Hematopoietic multipotent progenitor cell treated with erythropoietin and hydrocortisone succinate and interleukin-3 and kit ligand, for 6 days (in vitro differentiated cells): ENCODE measurements at regions not wholly inside any gene's neighbourhood (a gene's known extent, or its start where the extent isn't known, plus 50 kb on each side); places are given as distances from the start of the nearest gene placed in this dataset.

ENCODE experiments used
- DNase-seq: peaks from one replicate; pipeline ENCODE4 v3.0.0-alpha.2; 2015

DNA sequence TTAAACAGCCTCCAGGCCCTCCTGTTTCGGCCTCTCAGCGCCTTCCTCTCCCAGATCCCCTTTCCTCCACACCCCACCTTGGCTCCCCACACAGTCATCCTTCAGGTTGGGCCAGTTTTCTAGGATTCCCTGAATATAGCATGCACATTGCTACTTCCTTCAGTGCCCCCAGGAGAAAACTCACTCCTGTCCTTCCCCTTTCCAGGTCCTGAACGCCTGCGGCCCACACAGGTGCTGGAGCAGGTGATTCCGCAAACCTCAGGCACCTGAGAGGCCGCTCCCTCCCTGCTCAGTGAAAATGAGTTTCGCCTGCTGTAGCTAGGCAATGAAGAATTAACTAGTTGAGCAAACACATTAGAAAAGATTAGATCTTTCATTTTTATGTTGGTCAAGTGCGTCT, 185.0 kb downstream of the MED10 start:
- no peak for DNase-seq

DNA sequence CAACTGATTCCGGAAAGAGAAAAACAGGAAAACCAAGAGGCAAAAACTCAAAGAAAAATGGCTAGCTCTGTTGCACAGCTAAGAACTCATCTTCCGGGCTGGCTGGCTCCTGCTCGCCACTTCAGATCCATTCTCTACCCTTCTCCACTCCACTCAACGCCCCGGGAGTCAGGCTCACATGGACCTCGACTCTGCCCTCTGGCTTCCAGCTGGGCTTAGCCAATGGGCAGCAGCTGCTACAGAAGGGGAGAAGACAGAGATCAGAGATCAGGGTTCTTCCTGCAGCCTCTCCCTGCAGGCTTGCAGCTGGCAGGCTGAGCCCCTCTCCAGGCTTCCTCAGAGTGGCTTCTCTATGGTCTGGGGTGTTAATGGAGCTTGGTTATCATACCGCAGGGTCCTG, 187.5 kb downstream of the MED10 start:
- no peak for DNase-seq

DNA sequence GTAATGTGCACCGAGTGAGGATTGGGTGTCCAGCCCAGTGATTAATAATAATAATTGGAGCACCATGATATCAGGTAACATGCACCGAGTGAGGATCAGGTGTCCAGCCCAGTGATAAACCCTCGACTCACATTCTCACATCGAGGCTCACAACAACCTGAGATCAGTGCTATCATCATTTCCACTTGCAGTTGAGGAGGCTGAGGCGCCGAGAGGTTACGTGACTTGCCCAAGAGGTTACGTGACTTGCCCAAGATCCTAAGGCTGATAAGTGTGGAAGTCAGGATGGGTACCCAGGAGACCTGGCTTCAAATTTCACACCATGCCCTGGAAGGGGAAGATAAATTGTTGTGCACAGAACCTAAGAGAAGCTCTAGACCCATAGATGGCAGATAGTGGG, 189.4 kb downstream of the MED10 start:
- no peak for DNase-seq

DNA sequence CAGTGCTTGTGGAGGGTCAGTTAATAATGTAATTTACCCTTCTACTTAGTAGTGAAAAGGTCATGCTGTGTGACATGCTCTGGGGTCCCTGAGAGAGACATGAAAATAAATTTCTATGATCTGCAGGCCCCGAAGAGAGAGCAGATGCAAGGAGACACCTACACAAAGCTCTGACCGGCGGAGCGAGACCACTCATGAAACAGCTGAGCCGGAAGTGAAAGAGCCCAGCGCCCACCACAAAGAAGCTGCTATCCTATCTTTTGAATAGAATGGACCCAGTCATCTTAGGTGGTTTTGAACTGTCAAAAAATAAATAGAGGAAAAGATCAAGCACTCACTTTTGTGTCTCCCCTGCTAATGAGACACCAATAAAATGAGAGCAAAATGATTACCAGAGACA, 190.0 kb downstream of the MED10 start:
- no peak for DNase-seq

DNA sequence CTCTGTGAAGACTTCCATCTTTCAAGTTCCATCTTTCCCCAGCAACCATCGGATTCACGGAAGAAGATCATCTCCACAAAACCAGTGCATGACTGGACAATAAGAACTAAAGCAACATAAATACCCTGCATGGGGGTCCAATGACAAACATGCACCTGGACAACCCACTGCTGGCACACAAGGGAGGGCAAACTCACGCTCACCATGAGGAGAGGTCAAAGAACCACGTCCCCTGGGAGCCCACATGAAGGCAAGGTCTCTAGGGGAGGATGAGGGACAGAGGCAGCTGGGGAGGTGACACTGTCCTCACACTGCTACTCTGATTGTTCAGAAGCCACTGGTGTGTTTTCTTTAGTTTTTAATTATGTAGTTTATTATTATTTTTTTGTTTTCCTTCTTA, 190.8 kb downstream of the MED10 start:
- DNase-seq, result no peak

DNA sequence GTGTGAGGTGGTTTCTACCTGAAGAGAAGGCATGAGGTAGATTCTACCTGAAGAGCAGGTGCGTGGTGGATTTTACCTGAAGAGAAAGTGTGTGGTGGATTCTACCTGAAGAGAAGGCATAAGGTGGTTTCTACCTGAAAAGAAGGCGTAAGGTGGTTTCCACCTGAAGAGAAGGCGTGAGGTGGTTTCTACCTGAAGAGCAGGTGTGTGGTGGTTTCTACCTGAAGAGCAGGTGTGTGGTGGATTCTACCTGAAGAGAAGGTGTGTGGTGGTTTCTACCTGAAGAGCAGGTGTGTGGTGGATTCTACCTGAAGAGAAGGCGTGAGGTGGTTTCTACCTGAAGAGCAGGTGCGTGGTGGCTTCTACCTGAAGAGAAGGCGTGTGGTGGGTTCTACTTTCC, 192.8 kb downstream of the MED10 start:
- DNase-seq, result no peak

DNA sequence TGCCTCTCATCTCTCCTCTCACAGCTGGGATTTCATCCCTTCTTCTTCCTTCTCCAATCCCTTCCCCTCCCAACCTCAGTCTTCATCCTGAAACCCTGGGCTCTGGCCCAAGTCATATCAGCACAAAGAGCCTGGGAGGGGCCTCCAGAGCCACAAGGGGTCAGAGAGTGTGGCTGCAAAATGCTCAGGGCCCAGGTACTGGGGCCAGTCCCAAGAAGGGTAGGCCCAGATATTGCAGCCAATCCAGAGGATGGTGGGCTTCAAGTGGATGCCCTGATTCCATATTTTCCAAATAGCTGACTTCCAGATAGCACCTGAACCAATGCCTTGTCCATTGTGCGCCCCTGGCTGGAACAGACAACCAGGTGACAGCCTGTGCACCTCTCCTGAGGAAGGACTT, 193.9 kb downstream of the MED10 start:
- no peak for DNase-seq

DNA sequence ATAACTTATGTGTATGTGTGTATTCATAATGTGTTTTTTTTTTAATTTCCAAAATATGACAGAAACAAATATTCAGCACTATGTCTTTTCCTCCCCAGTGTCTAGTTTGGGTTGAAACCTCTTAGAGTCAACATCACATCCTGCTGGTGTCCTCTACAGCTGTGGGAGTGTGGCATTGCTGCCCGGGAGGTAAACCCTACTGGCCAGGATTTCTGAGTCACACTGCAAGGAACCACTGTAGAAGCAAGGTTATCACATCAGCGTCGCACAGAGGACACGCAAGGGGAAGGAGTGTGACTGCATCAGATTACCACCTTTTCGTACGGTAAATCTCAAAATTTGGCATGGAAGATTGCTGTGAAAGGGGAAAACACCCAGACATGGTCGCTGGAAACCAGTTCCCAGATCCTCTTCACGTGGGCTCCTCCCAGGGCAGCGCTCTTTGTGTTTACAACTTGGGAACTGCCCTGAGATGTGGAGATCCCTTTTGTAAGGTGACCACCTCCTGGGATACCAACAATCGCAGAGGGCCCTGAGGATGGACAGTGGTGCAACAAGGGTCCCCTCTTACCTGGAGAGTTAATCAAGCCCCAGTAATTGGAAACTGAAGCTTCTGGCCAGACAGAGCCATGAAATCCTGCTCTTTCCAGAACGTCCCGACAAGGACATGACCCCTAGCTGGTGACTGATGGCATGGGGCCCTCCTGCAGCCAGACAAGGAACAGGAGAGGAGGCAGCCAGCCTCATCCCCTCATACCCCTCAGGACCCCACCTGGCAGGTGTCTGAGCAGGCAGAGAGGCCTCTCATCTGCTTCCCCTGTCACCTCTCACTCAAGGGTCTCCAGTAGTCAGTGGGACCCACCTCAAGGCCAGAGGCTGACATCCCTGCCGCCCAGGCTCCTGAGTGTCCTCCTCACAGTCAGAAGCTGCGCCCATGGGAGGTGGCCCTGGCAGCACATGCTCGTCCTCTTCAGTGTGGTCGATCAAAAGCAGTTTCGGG, 194.7 kb downstream of the MED10 start:
- no peak for DNase-seq

DNA sequence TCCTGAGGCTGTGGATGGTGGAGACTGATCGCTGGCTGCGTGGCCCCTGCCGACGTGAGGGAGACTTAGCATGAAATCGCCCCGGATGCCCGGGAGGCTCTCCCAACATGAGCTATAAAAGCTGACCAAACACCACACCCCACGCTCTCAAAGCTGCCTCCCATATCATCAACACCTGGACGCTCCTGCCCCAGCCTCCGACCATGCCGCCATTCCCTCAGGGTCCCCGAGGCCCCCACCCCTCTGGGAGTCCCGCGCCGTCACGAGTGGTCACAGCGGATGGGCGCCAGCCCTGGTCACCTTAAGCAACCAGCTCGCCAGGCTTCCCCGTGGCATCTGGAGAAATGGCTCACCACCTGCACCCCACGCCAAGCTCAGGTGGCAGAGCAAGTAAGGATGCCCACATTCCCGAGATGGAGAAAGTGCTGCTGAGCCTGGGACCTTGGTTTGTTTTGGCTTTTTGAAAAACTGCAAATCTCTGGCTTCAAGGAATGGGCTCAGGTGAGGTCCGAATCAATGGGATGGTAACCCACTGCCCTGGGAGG, 196.0 kb downstream of the MED10 start:
- no peak for DNase-seq

DNA sequence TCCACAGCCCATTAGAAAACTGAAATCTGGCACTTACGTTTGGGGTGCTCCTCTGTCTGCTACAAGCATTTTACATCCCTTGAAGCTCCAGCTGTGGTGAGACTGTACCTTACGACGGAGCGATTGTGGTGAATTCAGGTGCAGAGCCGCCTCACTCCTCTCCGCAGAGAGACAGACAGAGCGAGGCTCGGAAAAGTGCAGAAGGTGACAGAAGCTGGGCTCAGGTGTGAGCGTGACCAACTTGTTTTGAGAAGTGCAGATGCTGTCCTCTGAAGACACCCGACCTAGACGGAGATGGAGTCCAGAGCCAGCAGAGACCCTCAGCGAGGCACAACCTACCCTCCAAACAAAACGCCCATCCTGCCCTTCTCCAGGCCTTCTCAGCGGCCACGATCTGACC, 196.5 kb downstream of the MED10 start:
- DNase-seq, result no peak

DNA sequence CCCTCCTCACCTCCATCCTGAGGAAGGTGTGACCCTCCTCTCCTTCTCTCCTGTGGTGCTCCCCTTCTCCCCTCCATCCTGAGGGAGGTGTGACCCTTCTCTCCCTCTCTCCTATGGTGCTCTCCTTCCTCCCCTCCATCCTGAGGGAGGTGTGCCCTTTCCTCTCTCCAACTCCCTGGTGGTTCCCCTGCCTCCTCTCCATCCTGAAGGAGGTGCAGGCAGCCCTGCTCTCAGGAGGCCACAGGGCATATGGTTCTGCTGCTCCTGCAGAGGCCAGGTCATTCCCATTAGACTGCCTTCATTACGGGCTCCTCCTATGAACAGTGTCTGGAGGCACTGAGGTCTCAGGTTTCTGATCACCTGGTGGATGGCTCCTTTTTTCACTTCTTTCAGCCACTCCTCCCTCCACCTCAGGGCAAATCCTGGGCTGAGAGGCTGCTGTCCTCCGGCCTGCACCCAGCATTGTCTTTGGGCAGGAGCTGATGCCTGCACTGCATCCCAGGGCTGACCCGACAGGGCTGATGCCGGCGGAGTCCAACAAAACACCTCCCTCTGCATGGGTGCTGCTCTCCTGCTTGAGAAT, 197.1 kb downstream of the MED10 start:
- DNase-seq, result no peak

DNA sequence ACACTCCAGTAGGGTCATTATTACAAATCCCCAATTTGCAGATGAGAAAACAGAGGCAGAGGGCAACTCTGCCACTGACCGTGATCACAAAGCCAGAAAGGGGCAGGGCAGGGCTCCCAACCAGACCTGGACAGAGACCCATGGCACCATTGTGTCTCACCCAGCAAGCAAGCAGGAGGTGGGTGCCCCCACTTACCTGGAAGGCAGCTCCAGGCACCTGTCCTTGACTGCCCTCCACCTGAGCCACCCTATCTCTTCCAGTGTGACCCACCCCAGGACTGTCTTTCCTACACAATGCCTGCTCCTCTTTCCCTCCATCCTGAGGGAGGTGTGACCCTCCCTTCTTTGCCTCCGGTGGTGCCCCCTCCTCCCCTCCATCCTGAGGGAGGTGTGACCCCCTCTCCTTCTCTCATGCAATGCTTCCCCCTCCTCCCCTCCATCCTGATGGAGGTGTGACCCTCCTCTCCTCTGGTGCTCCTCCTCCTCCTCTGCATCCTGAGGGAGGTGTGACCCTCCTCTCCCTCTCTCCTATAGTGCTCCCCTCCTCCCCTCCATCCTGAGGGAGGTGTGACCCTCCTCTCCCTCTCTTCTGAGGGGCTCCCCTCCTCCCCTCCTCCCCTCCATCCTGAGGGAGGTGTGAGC, 198.0 kb downstream of the MED10 start:
- DNase-seq, result no peak

DNA sequence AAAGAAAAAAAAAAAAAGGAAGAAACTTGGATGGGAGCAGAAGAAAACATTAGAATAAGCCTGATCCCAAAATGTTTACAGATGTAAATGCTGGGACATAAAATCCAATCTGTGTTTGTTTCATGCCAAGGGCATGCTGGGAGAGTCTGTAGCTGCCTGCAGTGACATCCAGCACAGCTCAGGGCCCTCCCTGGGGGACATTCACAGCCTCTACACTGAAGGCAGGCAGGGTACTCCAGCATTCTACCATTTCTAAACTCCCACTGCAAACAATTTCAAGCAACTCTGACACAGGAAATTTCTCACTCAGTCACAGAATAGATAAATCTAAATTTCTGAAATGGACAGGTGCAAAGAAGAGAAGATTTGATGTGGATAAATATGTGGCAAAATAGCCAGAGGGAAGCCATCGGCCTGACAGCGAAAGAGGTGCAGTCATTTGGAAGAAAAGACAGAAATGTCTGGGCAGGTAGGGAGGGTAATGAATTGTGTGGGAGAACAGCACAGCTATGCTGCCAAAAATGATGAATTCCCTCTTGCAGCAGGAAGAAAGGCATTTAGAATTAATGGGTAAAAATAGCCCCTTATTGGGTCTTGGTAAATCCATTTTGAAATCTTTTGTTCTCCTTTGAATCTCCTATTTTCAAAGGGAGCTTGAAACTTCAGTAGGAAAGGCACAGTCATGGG, 199.4 kb downstream of the MED10 start:
- DNase-seq, result no peak

DNA sequence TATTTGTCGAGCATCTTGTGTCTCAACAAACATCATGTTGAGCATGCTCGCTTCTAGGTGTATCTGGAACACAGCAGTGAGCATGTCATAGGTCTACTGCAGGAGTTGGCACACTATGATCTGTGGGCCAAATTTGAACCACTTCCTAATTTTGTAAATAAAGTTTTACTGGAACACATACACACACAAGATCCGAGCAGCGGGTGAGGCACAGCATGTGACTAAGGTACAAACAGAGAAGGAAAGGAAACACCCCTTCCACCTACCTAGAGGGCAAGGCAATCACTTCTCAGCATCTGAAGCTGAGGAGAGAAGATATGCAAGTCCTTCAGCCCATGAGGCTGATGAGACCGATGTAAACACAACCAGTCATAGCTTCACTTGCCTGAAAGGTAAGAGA, 200.4 kb downstream of the MED10 start:
- no peak for DNase-seq

DNA sequence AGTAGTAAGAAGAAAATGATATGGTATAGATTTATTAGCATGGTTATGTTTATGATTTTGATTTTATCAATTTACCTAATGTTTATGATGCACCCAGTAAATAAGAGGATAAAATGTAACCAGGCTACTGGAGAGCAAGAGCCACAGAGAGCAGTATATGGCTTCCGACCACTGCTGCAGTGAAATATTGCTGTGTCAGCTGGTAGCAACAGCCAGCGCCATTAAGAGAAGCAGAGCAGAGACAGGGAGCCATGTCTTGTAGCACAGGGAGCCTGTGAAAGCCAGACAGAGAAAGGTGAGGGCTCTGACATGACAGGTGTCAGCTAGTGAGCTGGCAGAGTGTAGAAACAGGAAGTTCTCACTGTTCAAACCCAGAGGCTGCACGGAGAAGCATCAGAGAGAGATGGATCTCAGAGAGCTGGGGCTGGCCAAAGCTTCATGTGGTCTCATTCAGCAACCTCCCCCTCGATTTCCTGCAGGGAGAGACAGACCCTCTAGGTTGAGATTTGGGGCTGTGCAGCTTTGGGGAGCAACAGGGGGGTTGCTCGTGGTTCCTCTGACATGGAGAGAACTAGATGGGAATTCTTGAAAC, 202.1 kb downstream of the MED10 start:
- no peak for DNase-seq

DNA sequence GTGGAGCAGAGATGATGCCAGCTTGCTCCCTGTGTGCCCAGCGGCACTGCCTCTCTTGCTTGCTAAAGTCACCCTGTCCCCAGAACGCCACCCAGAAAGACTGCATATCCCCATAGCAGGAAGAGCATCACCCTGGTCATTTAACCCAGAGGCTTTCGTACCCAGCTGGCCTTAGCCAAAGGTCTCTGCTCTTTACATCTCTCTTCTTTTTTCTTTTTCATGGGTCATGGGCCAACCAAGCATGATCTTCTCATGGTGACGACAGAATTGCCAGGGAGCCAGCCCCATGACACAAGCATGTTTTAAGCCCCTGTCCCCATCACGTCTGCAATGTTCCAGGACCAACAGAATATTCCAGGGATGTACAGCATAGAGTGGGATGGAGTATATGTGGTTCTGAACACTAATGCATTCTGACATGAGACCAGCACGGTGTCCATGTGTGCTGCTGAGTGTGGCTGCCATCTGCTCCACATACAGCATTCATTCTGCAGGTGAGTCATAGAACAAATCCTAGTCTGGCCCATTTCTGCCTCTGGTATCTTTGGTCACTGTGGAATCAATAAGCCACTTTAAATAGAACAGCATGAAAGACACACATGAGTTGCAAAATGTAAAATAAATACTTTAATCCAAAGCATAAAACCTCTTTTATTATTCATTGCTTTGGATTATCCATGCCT, 203.0 kb downstream of the MED10 start:
- no peak for DNase-seq

DNA sequence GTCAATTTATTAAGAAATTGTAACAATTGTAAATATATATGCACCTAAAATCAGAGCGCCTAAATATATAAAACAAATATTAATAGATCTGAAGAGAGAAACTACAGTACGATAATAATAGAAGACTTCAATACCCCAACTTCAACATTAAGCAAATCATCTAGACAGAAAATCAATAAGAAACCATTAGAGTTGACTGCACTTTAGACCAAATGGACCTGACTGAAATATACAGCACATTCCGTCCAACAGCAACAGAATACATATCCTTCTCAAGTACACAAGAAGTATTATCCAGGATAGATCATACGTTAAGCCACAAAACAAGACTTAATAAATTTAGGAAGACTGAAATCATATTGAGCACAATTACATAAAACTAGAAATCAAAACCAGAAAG, 208.7 kb downstream of the MED10 start:
- DNase-seq, result no peak

DNA sequence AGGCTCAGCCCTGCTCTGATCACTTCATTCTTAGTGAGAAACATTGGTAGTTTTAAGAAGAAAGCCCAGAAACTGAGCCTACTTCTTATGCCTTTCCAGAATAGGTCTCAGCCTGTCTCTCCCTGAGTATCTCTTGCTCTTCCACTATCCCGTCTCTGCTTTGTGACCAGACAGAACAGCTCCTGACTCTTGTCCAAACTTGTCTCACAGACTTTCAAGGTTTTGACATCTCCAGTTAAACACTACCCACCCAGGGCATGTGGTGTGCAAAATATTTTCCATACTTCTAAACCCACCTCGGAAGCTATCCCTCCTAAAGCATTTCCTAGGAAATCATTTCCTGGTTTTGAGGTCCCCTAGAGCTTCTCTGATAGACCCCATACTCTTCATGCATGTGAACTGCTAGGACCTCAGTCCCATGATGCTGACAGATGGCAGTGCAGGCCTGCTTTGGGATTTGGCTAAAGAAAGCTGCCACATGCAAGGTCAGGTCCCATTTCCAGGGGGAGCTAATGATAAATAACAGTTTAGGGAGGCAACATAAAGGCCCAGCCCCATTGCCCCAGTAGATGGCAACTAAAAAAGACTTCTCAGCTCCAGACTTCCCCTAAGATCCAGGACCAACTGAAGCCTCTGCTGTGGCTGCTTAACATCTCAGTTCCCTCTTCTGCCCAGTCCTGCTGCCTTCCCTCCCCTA, 211.5 kb downstream of the MED10 start:
- DNase-seq, result no peak

DNA sequence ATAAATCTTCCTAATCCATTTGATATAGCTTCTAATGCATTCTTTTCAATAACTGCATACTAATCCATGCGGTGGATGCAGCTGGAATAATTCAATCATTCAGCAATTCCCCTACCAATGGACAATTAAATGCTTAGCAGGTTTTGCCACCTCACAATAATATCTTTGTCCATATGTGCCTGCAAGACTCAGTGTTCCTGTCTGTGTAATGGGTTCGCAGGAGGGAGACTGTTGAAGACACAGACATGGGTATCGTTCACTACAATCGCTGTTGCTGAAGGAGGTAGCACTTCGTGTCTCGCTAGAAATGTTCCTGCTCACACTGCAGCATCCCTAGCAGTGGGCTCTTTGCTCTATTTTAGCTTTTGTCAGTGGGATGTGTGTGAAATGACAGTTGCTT, 214.4 kb downstream of the MED10 start:
- DNase-seq, result no peak

DNA sequence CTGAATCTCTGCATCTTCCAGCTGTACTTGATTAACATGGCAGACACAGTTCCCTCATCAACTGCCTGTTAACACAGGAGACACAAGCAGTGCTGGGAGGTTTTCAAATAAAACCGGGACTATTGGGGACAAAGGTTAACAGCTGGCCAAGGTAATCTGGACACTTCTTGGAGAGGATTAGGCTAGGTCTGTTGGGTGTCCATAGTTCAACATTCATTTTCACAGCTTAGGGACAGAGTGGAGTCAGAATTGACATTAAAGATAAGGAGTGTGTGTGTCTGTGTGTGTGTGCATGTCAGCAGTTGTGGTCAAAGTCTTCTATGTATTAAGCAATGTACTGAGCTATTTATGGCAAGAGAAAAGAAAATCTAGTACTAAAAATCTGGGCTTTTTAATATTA, 216.2 kb downstream of the MED10 start:
- no peak for DNase-seq

DNA sequence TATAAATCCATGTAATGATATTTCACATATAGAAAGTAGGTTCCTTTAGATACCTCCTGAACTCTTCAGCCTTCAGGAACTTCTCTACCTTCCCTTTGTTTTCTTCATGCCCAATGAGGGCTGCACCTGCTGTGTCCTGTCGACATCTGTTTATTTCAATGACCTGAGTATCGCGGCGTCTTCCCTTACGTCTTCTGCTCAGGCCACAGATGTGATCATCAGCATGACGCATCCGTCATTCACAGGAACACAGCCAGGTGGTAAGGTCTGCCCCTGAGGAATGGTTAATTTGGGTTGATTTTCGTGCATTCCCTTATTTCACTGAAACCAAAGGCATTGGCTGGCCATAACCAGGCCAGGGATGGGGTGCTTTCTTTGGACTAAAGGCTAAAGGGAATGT, 217.1 kb downstream of the MED10 start:
- no peak for DNase-seq
